Right renal cortex interstitium (tissue), 3 donors: ENCODE measurements at regions not wholly inside any gene's neighbourhood (a gene's known extent, or its start where the extent isn't known, plus 50 kb on each side); places are given as distances from the start of the nearest gene placed in this dataset.
A peak's percentile ranks its signal among the peaks of the same experiment; 100 is the strongest.

Experiments used
- DNase-seq, 3 donors: peaks; one replicate each; pipeline ENCODE4 v3.0.0-alpha.2; 2013; ENCODE audit warnings: low read depth in 3 of 3, low spot score in 2 of 3

DNA sequence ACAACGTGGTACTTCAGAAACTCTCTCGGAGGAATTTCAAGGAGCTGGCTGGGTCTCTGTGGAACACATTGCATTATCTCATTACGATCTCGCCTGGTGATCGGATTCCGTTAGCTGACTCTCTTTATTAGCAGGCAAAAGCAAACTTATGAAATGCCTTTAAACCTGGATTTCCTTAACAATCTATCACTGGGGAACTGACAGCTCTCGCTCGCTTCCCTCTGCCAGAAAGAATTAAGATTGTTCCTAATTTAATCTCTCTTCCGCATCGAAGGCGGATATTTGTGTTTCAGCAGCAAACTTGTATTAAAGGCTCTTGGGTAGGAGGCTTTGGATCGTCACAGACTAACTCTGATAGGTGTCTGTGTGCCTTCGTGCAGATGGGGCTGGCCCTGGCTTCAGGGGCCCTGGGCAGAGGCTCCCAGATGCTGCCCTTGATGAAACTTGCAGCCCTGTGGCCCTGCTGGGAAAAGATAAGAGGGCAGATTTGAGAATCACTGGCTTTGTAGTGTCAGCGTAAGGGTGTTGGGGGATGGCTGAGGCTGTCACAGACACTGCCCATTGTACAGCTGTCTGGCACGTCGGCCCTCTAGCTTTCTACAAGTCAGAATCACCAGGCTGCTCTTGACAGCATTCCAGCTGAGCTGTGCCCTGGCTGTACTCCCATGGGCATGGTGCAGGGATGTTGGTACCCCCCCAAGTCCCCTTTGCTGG, 162.2 kb upstream of the NECTIN1 start:
- no peak for DNase-seq

DNA sequence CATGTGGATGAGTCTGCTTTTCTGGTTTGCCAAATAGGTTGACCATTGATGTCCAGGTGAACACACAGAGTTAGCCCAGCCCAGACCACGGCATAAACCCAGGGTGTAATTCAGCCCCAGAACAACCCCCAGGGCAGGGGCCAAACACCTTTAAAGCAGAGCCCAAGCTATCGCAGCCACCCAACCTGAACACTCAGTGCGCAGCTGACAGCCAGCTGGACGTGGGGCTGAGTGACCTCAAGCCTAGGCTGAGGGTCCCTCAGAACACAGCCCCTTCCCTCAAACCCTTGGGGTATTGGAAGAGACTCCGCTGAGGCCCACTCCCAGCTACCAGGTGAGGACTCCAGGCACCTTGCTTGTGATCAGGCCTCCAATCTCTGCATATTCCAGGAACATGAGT, 161.5 kb upstream of the NECTIN1 start:
- no peak for DNase-seq

DNA sequence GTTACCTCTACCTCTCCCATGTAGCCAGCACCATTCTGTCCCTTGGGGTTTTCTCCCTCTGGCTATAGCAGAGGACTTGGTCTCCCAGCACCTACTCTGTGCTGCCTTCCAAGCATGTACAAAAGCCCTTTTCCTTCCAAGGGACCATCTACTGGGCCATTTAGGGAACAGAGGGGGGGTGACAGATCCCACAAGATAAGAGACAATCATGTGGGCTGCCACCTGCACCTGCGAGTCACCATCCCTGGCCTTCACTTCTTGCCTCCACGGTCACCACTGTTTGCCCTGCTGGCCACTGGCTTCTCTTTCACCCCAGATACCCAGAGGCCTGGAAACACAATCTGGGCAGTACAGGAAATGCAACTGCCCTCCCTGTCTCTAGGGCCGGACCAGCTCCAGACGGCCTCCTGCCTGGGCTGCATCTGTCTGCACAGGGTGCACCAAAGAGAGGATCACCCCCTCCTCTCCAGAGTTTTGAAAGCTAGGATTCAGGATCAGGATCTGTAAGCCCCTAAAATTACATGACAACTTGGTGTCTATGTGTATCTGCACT, 160.8 kb upstream of the NECTIN1 start:
- no peak for DNase-seq

DNA sequence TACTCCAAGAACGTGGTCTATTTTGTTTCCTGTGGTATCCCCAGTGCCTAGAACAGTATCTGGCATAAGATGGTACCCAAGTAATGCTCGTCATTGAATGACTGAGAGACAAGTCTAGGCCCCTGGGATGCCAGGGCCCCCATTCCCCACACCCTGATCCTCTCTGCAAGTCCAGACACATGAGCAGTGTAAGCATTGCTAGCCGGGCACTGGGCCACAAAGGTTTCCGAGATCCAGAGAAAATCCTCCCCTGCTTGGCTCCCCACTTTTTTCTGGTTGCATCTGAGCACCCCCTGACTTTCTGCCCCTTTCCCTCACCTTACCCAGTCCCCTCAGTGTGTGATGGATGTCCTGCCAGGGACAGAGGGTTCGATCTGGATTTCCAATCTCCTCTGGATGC, 160.1 kb upstream of the NECTIN1 start:
- DNase-seq = no peak

DNA sequence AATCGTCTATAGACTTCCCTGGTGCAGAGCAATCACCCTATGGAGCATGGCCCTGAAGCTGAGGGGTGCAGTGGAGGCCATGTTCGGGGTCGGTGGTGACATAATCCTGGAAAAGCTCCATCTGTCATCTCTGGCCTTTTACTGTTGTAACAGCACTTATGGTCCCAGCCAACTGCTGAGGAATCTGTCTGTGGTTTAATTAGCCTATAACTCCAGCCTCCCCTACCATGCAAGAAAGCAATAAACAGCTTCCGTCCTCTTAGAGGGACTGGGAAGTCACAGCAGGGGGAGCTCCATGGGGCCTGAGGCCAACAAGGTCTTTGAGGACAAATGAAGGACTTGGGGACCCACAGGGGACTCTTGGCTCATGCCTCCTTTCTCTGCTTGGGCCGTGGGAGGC, 159.1 kb upstream of the NECTIN1 start:
- peak in 2 of 3 donors; percentile 35 to 52 for DNase-seq

DNA sequence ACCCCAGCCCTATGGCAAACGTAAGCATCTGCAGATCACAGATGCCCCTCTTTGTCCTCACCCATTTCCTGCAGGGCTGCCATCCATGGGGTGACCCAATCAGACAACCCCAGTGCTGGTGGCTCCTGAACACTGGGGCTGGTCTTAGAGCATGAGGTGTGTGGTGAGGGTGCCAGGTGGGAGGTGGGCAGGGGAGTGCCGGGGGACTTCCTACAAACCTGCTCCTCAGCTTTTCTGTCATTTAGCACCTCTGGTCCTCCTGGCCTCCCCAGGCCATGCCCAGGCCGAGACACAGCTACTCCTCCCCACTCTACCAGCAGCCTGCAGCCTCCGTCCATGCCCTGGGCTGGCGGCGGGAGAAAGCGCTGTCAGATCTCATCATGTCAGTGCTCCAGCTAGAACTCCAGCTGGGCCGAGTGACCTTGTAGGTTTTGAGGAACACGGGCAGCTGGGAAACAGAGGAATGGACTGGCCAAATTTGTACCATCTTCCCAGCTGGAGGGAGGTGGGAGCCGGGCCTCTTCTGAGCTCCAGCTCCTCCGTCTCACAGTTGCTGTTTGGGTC, 157.7 kb upstream of the NECTIN1 start:
- no peak for DNase-seq

DNA sequence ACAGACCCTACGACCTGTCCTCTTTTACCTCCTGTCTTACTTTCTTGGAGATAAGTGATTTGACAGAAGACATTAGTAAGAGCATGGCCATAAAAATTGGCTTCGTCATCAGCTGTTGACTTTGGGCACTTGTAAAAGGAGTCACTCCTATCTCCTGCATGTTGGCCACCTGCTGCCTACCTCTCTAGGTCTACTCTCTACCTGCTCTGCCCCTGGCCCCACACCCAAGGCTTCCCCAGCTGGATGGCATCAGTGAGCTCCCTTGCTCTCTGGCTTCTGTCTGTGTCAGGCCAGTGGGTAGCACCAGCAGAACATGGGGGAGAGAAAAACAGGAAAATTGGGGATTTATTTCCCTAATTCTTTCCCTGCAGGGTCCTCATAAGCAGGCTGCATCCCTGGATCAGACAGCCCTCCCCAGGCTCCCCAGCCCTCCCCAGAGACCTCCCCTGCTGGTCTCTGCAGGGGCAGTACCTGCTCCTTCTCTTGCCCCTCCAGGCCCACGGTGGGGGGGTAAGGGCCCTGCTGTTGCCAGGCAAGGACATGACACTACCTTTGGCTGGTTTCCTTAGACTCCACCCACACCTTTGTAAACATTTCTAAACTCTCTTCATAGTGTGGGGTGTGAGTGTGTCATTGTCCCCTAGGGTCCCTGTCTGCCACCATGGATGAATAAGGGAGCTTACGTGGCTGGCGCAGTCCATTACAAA, 157.0 kb upstream of the NECTIN1 start:
- DNase-seq = no peak

DNA sequence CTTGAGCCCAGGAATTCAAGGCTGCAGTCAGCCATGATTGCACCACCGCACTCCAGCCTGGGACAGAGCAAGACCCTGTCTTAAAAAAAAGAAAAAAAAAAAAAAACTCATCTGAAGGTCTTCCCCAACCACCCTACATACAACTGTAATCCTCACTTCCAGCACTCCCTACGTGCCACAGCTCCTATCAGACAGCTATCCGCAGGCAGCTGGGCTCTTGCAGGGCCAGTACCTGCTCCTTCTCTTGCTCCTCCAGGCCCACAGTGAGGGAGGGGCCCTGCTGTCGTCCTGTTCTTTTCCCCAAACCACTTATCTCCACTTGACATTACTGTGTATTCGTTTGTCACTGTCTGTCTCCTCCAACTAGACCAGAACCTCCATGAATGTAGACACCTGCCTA, 156.1 kb upstream of the NECTIN1 start:
- DNase-seq = no peak

DNA sequence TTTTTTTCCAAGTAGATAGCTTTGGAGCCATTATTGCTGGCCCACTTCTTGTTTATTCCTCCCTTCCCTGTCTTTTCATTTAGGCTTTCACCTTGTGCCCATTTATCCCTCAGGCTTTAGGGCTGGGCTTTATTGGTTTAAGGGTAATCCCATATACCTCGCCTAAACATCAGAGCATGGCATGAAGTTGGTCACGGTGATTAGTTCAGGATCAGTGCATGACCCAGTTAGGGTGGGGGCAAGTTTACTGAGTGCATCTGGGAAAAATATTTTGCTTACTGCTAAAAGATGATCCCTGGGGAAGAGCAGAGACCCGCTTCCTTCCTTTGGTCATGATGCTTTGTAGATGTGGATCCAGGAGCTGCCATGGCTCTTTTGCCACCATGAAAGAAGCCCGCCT, 153.3 kb upstream of the NECTIN1 start:
- DNase-seq = no peak

DNA sequence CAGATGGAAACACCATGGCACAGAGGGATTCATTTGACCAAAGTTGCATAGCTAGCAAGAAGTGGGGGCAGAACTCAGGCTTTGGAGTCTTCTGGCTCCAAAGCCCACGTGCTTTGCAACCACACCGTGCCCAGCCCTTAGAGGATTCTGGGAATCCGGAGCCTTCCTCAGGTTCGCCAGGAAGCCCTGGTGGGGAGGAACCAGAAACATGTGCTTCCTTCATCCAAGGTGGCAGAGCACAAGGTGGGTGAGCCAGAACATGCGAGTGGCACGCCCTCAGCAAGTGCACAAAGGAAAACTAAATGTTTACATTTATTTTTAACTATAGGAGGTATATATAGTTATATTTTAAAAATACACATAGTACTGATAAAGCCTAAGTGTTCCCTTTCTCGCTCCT, 151.9 kb upstream of the NECTIN1 start:
- DNase-seq = no peak

DNA sequence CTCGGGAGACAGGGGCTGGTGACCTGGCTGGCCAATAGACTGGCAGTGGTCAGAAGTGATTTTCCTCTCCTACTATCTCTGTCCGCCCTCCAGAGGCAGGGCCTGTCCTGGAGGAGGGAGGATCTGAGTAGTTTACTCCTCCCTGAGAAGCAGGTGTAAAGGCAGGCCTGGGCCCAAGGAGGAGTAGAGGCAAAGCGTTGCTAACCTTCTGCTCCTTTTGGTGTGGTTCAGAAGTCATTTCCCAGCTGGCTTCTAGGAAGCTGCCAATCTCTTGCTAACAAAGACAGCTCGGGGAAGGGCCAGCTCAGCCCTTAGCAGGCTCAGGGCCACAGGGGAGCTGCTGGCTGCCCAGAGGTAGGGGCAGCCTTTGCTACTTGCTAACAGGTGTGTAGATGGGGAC, 151.1 kb upstream of the NECTIN1 start:
- DNase-seq = no peak

DNA sequence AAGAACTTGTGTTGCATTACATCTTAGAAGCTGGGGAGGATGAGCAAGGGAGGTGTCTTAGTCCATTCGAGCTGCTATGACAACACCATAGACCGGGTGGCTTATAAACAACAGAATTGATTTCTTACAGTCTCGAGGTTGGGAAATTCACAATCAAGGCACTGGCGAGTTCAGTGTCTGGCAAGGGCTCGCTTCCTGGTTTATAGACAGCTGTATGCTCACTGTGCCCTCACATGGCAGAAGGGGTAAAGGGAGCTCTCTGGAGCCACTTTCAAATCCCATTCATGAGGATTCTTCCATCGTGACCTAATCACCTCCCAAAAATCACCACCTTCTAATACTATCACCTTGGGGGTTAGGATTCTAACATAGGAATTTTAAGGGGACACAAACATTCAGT, 150.0 kb upstream of the NECTIN1 start:
- no peak for DNase-seq

DNA sequence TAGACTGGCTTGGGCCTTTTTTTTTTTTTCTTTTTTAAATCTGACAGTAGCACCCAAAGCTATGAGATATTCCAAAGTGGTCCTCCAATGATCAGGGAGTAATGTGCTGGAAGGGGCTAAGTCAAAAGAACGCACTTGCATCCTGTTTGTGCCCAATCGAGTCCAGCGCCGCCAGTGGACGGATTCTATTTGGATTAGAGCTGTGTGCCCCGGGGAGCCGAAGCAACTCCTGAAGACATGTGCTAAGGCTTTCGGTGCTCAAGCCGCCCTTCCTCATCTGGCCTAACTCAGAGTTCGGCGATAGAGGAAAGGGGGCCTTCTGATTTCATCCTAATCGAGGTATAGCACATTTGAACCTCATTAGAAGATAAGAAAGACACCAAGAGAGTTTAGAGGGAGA, 147.8 kb upstream of the NECTIN1 start:
- no peak for DNase-seq

DNA sequence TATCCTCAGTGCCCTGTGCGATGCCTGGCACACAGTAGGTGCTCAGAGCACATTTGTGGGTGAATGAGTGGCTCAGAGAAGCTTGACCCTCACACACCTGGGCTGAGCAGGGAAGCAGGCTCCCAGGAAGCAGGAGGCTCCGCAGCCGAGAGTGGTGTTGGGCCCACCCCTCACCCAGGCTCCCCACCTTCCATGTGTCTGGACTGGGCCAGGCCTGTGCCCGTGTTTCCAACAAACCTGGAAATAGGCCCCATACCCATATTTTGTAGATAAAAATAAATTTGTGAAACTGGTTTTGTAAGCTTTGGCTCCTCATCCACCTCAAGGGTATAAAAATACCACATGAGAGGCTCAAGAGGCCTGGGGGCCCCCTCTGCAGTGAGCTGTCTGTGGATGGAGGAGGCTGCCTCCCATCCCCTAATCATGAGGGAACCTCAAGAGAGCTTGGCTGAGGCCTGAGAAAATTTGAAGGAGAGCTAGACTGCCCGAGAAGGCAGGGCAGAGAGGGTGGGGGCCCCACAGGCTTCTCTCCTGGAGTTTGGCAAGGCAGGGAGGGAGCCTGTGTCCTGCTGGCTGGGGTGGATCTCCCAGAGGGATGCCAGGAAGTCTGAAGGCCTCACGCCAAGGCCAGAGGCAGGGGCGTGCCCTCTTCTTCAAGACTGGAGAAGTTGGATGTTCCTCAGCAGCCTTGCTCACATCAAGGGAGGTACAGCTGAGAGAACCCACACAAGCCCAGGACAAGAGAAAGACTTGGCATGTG, 147.0 kb upstream of the NECTIN1 start:
- no peak for DNase-seq

DNA sequence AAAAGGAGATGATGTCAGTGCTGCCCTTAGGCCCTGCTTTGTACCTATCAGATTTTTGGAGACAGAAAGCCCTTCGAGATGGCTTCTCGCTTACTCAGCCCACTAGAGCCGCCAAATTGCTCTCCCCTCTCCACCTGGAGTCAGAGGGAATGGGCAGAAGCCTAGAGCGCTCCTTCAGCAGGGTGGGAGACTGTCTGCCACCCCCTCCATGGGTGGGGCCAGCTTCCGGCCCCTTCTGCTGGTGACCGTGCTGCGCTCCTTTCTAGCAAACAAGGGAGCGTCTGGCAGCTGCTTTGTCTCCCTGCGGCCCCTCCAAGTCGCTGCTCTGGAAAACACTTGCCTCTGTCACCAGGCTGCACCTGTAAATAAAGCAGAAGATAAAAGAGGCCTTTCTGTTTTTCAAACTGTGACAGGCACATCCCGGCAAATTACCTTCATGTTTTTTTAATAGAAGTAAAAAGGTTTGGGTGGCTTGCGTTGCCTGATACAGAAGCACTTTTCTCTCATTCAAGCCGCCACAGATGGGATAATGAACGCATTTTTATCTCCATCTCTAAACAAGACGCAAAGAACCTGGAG, 145.7 kb upstream of the NECTIN1 start:
- DNase-seq = no peak

DNA sequence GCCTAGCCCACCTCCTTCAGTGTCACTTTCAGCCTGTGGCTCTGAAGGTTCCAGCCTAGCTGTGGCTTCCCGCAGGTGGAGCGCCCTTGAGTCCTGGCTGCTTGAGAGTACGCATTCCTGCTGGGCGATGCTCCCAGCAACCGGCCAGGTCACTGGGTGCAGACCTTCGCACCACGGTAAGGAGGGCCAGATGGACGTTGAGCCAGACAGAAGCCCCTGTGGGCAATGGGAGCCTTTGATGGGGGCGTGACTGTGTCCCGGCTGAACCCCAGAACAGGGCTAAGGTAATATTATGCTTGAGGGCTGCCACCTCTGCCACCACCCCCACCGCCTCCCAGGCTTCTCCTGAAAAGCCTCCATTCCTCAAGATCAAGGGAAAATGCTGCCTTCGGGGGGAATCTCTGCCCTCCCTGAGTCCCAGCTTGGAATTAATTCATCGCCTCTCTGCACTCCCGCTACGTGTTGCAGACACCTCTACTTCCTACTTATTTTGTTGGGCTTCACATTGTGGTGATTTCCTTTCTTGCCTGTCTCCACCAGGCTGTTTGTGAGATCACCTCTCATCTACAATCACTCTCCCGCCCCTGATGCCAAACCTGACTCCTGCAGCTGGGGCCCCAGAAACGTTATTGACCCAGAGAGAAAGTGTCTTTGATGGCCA, 144.9 kb upstream of the NECTIN1 start:
- DNase-seq = no peak

DNA sequence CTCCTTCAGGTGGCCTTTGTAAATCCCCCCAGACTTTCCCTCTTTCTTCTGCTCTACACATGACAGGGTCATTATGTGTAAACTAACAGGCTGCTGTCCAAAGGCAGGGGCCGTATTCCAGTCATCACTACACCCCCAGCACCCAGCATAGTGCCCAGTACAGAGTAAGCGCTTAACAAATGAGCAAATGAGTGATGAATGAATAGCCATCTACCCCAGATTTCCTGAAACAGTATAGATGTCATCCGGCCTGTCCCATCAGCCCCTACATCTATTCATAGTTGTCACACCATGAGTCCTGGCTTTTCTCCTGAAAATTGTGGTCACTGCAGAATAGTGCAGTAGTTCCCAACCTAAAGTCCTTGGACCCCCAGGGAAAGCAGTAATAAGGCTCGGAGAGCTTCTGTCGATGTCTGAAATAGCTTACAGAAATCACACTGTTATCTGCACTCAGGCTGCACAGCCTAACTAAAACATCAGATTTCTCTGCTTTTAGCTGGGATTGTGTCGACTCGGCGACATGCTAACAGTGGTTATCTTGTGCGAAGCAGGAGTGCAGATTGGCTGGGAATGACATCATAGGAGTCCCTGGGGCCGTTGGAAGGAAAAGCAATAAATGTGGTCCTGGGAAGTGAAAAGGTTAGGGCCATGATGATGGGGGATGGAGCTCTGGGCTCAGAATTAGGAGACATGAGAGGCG, 143.8 kb upstream of the NECTIN1 start:
- DNase-seq = no peak

DNA sequence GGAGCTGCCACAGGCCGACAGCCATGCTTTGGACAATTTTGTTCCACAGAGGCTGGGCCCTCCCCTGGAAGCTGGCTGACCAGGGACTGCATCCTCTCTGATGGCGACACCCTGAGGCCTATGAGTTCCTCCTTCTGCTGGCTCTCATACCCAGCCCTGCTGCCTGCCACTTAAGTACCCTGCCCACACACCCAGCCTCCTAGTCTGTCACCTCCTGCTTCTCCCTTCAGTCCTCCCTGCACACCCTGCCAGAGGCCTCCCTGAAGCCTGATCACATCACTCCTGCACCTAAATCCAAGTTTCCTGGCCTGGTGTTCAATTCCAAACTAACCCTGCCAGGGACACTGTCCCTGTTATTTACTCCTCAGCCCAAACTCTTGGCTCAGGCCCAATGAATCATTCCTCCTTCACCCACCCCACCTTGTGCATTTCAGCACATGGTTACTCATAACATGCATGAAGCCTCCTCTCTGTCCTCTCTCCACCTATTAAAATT, 136.7 kb upstream of the NECTIN1 start:
- no peak for DNase-seq

DNA sequence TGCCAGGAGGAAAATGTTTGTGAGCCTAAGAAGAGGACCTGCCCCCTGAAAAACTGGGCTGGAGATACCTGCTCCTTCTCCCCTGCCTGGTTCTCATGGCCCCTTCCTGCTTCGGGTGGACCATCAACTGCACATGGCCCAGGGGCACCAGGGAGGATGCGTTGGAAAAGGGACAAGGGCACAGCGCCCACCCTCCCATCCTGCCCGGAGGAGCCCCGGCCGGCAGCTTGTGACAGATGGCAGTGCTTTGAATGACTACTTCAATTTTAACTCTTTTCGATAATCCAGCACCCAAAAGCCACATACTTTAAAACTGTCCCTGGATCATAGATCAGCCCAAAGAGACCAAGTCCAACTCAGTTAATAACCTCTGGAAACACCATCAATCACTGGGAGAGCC, 135.8 kb upstream of the NECTIN1 start:
- no peak for DNase-seq
